ENCODE measurements at regions not wholly inside any gene's neighbourhood (a gene's known extent, or its start where the extent isn't known, plus 50 kb on each side); places are given as distances from the start of the nearest gene placed in this dataset.

DNA sequence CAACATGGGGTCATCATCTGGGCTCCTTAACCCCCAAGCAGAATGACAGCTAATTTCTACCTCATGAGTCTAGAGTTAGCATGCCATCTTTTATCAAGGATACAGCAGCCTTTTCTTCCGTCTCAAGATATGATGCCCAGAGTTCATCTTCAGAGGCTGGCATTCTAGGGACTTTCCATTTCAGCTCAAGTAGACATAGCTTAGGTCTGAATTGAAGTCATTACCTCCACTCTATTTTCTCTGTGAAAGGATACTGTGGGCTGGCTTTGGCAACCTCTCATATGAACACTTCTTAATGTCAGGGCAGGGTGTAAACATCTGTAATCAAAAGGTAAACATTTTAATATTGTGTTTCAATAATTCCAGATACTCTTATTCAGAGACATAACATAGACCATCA lies 535.7 kb downstream of the MAT2B start:
- Histone ChIP-seq H3K4me1 (ENCODE audit: control insufficient read depth, insufficient read depth, low read length) (no peaks in the 10 kb centered on the region), H3K27ac (ENCODE audit: low read length) (no peak overlapping the region), H3K36me3 (ENCODE audit: control insufficient read depth, insufficient read depth, low read length) (no peaks in the 10 kb centered on the region), H3K4me3 (ENCODE audit: low read length) (no peak overlapping the region), H3K27me3 (ENCODE audit: control insufficient read depth, insufficient read depth, low read length) (no peaks in the 10 kb centered on the region), H3K9me3 (ENCODE audit: control insufficient read depth, insufficient read depth, low read length) (no peaks in the 10 kb centered on the region)
- no peak for DNase-seq
- no peak overlapping the region for H3K27ac Mint-ChIP-seq
- TF ChIP-seq, protein P1, sequence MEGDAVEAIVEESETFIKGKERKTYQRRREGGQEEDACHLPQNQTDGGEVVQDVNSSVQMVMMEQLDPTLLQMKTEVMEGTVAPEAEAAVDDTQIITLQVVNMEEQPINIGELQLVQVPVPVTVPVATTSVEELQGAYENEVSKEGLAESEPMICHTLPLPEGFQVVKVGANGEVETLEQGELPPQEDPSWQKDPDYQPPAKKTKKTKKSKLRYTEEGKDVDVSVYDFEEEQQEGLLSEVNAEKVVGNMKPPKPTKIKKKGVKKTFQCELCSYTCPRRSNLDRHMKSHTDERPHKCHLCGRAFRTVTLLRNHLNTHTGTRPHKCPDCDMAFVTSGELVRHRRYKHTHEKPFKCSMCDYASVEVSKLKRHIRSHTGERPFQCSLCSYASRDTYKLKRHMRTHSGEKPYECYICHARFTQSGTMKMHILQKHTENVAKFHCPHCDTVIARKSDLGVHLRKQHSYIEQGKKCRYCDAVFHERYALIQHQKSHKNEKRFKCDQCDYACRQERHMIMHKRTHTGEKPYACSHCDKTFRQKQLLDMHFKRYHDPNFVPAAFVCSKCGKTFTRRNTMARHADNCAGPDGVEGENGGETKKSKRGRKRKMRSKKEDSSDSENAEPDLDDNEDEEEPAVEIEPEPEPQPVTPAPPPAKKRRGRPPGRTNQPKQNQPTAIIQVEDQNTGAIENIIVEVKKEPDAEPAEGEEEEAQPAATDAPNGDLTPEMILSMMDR (IDR thresholded peaks at IDR 0.05) = no peak
- intact Hi-C loops (cut with micrococcal nuclease) = no loop called here
- no peaks in the 10 kb centered on the region for H3K4me1 Mint-ChIP-seq
- no peaks in the 10 kb centered on the region for H3K9me3 Mint-ChIP-seq
- no peak overlapping the region for H3K4me3 Mint-ChIP-seq
- 85% methylated on average over 1 of the region's 1 CpG for WGBS (ENCODE audit: insufficient coverage)
- ATAC-seq = no peak
- H3K27me3 Mint-ChIP-seq (ENCODE audit: low read depth in 2 of 2) = no peaks in the 10 kb centered on the region
- H3K36me3 Mint-ChIP-seq = no peaks in the 10 kb centered on the region

DNA sequence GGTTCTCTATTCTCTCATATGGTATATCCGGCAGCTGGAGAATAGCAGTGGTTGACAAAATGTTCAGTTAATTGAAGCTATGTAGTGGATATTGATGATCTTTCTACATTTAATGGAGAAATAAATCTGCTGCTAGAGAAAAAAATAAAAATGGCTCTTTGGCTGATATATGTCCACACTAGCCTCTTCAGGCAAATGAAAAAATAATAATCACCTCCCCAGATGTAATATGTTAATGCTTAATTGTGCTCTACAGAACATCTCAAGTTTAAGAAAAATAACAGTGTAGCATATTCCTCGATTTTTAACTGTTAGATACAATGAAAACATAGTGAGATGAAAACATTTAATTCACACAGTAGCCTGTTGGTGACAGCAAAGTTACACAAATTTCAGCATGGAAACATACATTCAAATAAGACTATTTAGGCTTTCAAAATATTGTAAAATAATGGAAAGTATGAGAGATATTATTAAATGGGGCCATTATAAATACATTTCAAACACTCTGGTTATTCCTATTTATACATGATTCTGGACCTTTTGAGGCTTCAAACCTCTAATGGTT lies 543.0 kb downstream of the MAT2B start:
- Mint-ChIP-seq H3K9me3 (no peaks in the 10 kb centered on the region), H3K4me1 (no peaks in the 10 kb centered on the region), H3K27ac (no peak overlapping the region), H3K36me3 (no peaks in the 10 kb centered on the region), H3K4me3 (no peak overlapping the region), H3K27me3 (ENCODE audit: low read depth in 2 of 2) (peaks cover 0 to 4% of the 10 kb centered on the region in 2 donors)
- no peak overlapping the region for H3K27ac ChIP-seq (ENCODE audit: low read length)
- H3K27me3 ChIP-seq (ENCODE audit: control insufficient read depth, insufficient read depth, low read length) = no peaks in the 10 kb centered on the region
- intact Hi-C loops (cut with micrococcal nuclease) = no loop called here
- no peaks in the 10 kb centered on the region for H3K4me1 ChIP-seq (ENCODE audit: control insufficient read depth, insufficient read depth, low read length)
- TF ChIP-seq, protein P1 (IDR thresholded peaks at IDR 0.05) = no peak
- no peak overlapping the region for H3K4me3 ChIP-seq (ENCODE audit: low read length)
- no peaks in the 10 kb centered on the region for H3K36me3 ChIP-seq (ENCODE audit: control insufficient read depth, insufficient read depth, low read length)
- 100% methylated on average over 1 of the region's 2 CpGs for WGBS (ENCODE audit: insufficient coverage)
- no peak for ATAC-seq
- DNase-seq = no peak
- no peaks in the 10 kb centered on the region for H3K9me3 ChIP-seq (ENCODE audit: control insufficient read depth, insufficient read depth, low read length)

DNA sequence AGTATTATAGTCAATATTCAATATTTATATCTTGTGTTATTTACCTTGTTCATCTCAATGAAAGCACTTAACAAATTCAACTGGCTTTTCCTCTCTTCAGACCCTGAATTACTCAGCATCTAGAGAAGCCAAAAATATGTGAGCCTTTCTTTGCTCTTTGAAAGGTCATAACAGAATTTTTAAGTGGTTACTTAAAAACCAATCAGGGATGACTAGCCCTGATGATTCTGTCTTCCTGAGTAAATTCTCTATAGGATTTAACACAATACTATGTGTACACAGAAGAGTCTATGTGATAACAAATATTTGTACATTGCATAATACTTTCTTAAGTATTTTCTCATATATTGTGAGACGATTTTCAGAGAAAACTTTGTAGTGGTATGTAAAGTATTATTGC lies 546.3 kb downstream of the MAT2B start:
- intact Hi-C loops (cut with micrococcal nuclease) = no loop called here
- WGBS (ENCODE audit: insufficient coverage) = no CpG with 5 or more reads among the region's 1 CpG
- no peak overlapping the region for H3K4me3 Mint-ChIP-seq

More for the DNA sequence above, 546.3 kb downstream of the MAT2B start:
- Histone ChIP-seq H3K36me3 (ENCODE audit: control insufficient read depth, insufficient read depth, low read length) (no peaks in the 10 kb centered on the region), H3K9me3 (ENCODE audit: control insufficient read depth, insufficient read depth, low read length) (no peaks in the 10 kb centered on the region), H3K27ac (ENCODE audit: low read length) (no peak overlapping the region), H3K4me1 (ENCODE audit: control insufficient read depth, insufficient read depth, low read length) (no peaks in the 10 kb centered on the region), H3K27me3 (ENCODE audit: control insufficient read depth, insufficient read depth, low read length) (no peaks in the 10 kb centered on the region), H3K4me3 (ENCODE audit: low read length) (no peak overlapping the region)
- Mint-ChIP-seq H3K27ac (no peak overlapping the region), H3K9me3 (no peaks in the 10 kb centered on the region), H3K27me3 (ENCODE audit: low read depth in 2 of 2) (no peaks in the 10 kb centered on the region), H3K4me1 (no peaks in the 10 kb centered on the region), H3K36me3 (no peaks in the 10 kb centered on the region)
- DNase-seq = no peak
- TF ChIP-seq, protein P1 (IDR thresholded peaks at IDR 0.05) = no peak
- no peak for ATAC-seq

All from natural killer cell (primary cell).